ENCODE measurements at regions not wholly inside any gene's neighbourhood (a gene's known extent, or its start where the extent isn't known, plus 50 kb on each side); places are given as distances from the start of the nearest gene placed in this dataset.

- RAD21 ChIA-PET (ENCODE audit: low non-redundant PET in 1 of 2, low total read pairs in 2 of 2, uncharacterized antibody in 2 of 2, unreplicated experiment in 2 of 2): no interaction called here
- H3K27ac ChIP-seq (ENCODE audit: low read depth, low read length): no peak overlapping the region
- no peak for TF ChIP-seq SRF (IDR thresholded peaks at IDR 0.05; ENCODE audit: low read depth)
- TF ChIP-seq POLR2AphosphoS5 (IDR thresholded peaks at IDR 0.05; ENCODE audit: low read depth, low read length): no peak
- TF ChIP-seq EZH2 (IDR thresholded peaks at IDR 0.05): no peak
- H3K4me2 ChIP-seq (ENCODE audit: low read length): no peak overlapping the region
- POLR2A ChIA-PET: no interaction called here
- BruUV-seq (replicated peaks): no TSS peak
- ATAC-seq (no peak), DNase-seq (ENCODE audit: low read depth, low spot score) (no peak)
- no peaks in the 10 kb centered on the region for H4K20me1 ChIP-seq (ENCODE audit: insufficient read depth)
- no peaks in the 10 kb centered on the region for H3K36me3 ChIP-seq (ENCODE audit: control insufficient read depth in 1 of 2, insufficient read depth in 2 of 2, low read length in 2 of 2)
- intact Hi-C loops (cut with micrococcal nuclease): no loop called here
- no peaks in the 10 kb centered on the region for H3K79me2 ChIP-seq (ENCODE audit: insufficient read depth, low read length)
- H3K9ac ChIP-seq (ENCODE audit: low read length): no peak overlapping the region
- H2AFZ ChIP-seq (ENCODE audit: low read depth, low read length, poor library complexity, severe bottlenecking): no peak overlapping the region
- no peaks in the 10 kb centered on the region for H3K9me3 ChIP-seq (ENCODE audit: control insufficient read depth in 1 of 2, insufficient read depth in 1 of 2, low read depth in 1 of 2, low read length in 2 of 2)
- no peaks in the 10 kb centered on the region for H3K27me3 ChIP-seq (ENCODE audit: insufficient read depth, low read length)
- no peaks in the 10 kb centered on the region for H3K9me2 ChIP-seq (ENCODE audit: insufficient read depth)
- H3K4me1 ChIP-seq (ENCODE audit: control insufficient read depth in 1 of 2, insufficient read depth in 2 of 2, low read length in 2 of 2): no peaks in the 10 kb centered on the region
- CTCF ChIA-PET: no interaction called here
- no peak overlapping the region for H3K4me3 ChIP-seq (replicated peaks in 1 of 2; ENCODE audit: low read depth in 1 of 2, low read length in 2 of 2)
Observed at GRCh38 chr5:124414973-124415372, 331.5 kb downstream of the ZNF608 start.

DNA sequence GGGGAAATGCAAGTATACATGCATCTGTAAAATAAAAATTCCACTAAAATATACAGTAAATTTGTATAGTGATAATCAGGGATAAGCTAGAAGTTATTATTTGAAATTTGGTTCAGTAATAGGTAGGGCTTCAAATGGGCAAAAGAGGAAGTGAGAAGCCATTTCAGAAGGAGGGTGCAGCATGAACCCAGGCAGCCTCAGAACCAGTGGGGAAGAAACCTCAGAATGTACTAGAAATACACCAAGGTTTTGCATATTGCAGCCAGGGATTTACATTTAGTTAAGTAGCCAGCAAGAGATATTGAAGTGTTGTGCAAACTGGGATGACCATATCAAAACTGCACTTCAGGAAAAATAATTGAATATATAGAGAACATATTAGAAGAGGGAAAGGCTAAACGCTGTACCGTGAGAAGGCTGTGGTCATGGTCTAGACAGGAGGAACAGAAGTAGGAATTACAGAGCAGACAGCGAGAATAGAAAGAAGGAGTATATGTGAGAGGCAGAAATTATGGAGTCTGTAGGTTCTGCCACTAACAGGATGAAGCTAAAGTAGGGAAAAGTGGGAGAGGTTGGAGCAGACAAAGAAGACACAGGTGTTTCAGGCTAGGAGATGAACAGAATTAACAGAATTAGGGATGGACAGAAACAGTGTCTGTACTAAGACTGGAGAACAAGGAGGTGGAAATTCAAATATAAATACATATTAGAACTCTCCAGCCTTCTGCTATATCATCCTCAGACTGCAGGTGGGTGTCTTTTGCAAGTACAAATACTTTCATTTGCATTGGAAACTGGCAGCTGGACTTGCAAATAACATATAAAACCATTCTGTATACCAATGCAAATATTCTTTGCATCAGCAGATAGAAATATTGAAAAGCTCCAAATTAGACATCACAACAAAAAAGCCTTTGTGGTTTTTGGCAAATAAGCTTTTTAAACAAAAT, 335.6 kb downstream of the ZNF608 start:
- Histone ChIP-seq H3K9me3 (ENCODE audit: control insufficient read depth in 1 of 2, insufficient read depth in 1 of 2, low read depth in 1 of 2, low read length in 2 of 2) (no peaks in the 10 kb centered on the region), H3K79me2 (ENCODE audit: insufficient read depth, low read length) (no peaks in the 10 kb centered on the region), H4K20me1 (ENCODE audit: insufficient read depth) (no peaks in the 10 kb centered on the region), H3K27ac (ENCODE audit: low read depth, low read length) (no peak overlapping the region), H3K4me3 (replicated peaks in 1 of 2; ENCODE audit: low read depth in 1 of 2, low read length in 2 of 2) (no peak overlapping the region), H3K27me3 (ENCODE audit: insufficient read depth, low read length) (no peaks in the 10 kb centered on the region), H3K4me1 (ENCODE audit: control insufficient read depth in 1 of 2, insufficient read depth in 2 of 2, low read length in 2 of 2) (peaks cover 0 to 17% of the 10 kb centered on the region in 2 experiments; a peak in 2 of 4 replicates), H3K9ac (ENCODE audit: low read length) (no peak overlapping the region), H3K9me2 (ENCODE audit: insufficient read depth) (no peaks in the 10 kb centered on the region), H2AFZ (ENCODE audit: low read depth, low read length, poor library complexity, severe bottlenecking) (no peak overlapping the region), H3K36me3 (ENCODE audit: control insufficient read depth in 1 of 2, insufficient read depth in 2 of 2, low read length in 2 of 2) (no peaks in the 10 kb centered on the region), H3K4me2 (ENCODE audit: low read length) (no peak overlapping the region)
- TF ChIP-seq ZFX (IDR thresholded peaks at IDR 0.05): no peak
- 0 out of 6 replicates have a peak, but pooled peaks of 1 of the 3 experiments have one; percentile 9 for TF ChIP-seq CTCF (IDR thresholded peaks at IDR 0.05 in 2 of 3, conservative IDR thresholded peaks at IDR 0.05 in 1 of 3; ENCODE audit: borderline replicate concordance in 1 of 3, insufficient read depth in 1 of 3, low read depth in 2 of 3, low read length in 2 of 3)
- no peak for TF ChIP-seq ELF1 (IDR thresholded peaks at IDR 0.05; ENCODE audit: borderline replicate concordance, low read depth)
- TF ChIP-seq SIN3A (IDR thresholded peaks at IDR 0.05; ENCODE audit: low read depth): no peak
- no peak for TF ChIP-seq POLR2A (IDR thresholded peaks at IDR 0.05; ENCODE audit: borderline replicate concordance, extremely low read depth, insufficient read depth, insufficient read length)
- TF ChIP-seq SP1 (IDR thresholded peaks at IDR 0.05; ENCODE audit: low read depth): no peak
- no peak for TF ChIP-seq EGR1 (IDR thresholded peaks at IDR 0.05; ENCODE audit: low read depth)
- peak; percentile 31; the same call in 1 of the 2 replicates for TF ChIP-seq RAD21 (IDR thresholded peaks at IDR 0.05; ENCODE audit: low read depth)
- no peak for TF ChIP-seq FOSL1 (IDR thresholded peaks at IDR 0.05; ENCODE audit: low read depth)
- TF ChIP-seq ATF3 (IDR thresholded peaks at IDR 0.05): no peak
- no TSS peak for BruUV-seq (replicated peaks)
- RAD21 ChIA-PET (ENCODE audit: low non-redundant PET in 1 of 2, low total read pairs in 2 of 2, uncharacterized antibody in 2 of 2, unreplicated experiment in 2 of 2): no interaction called here
- intact Hi-C loops (cut with micrococcal nuclease): no loop called here
- CTCF ChIA-PET: no interaction called here
- DNase-seq (ENCODE audit: low read depth, low spot score) (no peak), ATAC-seq (no peak)
- POLR2A ChIA-PET: no interaction called here

Measured in HCT116 (cell line).